ENCODE measurements at regions not wholly inside any gene's neighbourhood (a gene's known extent, or its start where the extent isn't known, plus 50 kb on each side); places are given as distances from the start of the nearest gene placed in this dataset.

DNA sequence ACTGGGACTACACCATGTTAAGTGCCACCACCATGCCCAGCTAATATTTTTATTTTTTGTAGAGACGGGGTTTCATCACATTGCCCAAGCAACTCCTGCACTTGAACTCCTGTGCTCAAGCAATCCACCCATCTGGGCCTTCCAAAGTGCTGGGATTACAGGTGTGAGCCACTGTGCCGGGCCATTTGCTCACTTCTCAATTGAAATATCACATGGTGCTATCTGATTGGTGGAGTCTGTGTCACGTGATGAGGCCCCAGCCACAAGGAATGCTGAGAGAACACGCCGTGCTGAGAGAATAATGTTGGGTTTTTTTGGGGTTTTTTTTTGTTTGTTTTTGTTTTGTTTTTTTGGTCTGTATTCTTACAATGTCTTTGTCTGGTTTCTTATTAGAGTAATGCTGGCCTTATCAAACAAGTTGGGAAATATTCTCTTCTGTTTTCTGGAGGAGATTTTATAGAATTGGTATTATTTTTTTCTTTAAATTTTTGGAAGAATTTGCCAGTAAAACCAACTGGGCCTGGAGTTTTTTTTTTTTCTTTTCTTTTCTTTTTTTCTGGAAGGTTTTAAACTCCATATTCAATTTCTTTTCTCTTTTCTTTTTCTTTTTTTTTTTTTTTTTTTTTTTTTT lies 183.2 kb upstream of the KCNG1 start:
- no TSS peak for BruUV-seq (replicated peaks)
- Histone ChIP-seq H4K20me1 (ENCODE audit: low read length) (no peaks in the 10 kb centered on the region), H3K4me2 (ENCODE audit: low read length) (no peak overlapping the region), H3K9ac (ENCODE audit: low read length) (no peak overlapping the region), H3K36me3 (ENCODE audit: low read depth, low read length) (no peaks in the 10 kb centered on the region), H3K4me1 (ENCODE audit: insufficient read depth, low read length) (no peaks in the 10 kb centered on the region), H3F3A (ENCODE audit: low read length, unreplicated experiment) (no peaks in the 10 kb centered on the region), H2AFZ (ENCODE audit: low read length) (no peak overlapping the region), H3K4me3 (ENCODE audit: low read length) (no peak overlapping the region), H3K9me2 (replicated peaks; ENCODE audit: low read length) (no peaks in the 10 kb centered on the region), H3K27me3 (ENCODE audit: low read length) (peaks cover 42% of the 10 kb centered on the region), H3K9me3 (ENCODE audit: low read length) (no peaks in the 10 kb centered on the region), H3K79me2 (ENCODE audit: low read length) (no peaks in the 10 kb centered on the region), H3K27ac (ENCODE audit: low read length) (no peak overlapping the region)
- CTCF ChIA-PET = no interaction called here
- POLR2A ChIA-PET (ENCODE audit: unreplicated experiment) = no interaction called here
- TF ChIP-seq, protein P1, sequence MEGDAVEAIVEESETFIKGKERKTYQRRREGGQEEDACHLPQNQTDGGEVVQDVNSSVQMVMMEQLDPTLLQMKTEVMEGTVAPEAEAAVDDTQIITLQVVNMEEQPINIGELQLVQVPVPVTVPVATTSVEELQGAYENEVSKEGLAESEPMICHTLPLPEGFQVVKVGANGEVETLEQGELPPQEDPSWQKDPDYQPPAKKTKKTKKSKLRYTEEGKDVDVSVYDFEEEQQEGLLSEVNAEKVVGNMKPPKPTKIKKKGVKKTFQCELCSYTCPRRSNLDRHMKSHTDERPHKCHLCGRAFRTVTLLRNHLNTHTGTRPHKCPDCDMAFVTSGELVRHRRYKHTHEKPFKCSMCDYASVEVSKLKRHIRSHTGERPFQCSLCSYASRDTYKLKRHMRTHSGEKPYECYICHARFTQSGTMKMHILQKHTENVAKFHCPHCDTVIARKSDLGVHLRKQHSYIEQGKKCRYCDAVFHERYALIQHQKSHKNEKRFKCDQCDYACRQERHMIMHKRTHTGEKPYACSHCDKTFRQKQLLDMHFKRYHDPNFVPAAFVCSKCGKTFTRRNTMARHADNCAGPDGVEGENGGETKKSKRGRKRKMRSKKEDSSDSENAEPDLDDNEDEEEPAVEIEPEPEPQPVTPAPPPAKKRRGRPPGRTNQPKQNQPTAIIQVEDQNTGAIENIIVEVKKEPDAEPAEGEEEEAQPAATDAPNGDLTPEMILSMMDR (conservative IDR thresholded peaks at IDR 0.05; ENCODE audit: low read depth, low read length) = no peak
- TF ChIP-seq EZH2 (IDR thresholded peaks at IDR 0.05; ENCODE audit: low read length, unreplicated experiment) (no peak), EZH2phosphoT487 (IDR thresholded peaks at IDR 0.05; ENCODE audit: borderline replicate concordance, low read length) (no peak)
- DNase-seq (no peak), ATAC-seq (no peak)
- intact Hi-C loops (cut with micrococcal nuclease) = no loop called here

DNA sequence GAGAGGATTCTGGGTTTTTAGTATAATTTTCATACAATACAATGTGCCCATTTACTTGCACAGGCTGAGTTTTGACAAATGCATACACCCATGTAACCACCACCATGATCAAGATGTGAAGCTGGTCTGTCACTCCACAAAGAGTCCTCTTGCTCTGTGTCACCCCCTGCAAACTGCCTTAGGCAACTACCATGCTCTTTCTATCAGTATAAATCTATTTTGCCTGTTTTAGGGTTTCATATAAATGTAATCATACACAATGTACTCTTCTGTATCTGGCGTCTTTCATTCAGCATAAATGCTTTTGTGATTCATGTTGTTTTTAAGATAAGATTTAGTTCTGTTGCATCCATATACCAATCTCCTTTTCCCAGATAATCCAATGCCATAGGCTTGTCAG lies 181.9 kb upstream of the KCNG1 start:
- H3F3A ChIP-seq (ENCODE audit: low read length, unreplicated experiment) = no peaks in the 10 kb centered on the region
- no peak overlapping the region for H3K9ac ChIP-seq (ENCODE audit: low read length)
- ChIA-PET CTCF (no interaction called here), POLR2A (ENCODE audit: unreplicated experiment) (no interaction called here)
- H3K9me3 ChIP-seq (ENCODE audit: low read length) = no peaks in the 10 kb centered on the region
- no peaks in the 10 kb centered on the region for H3K36me3 ChIP-seq (ENCODE audit: low read depth, low read length)
- H4K20me1 ChIP-seq (ENCODE audit: low read length) = no peaks in the 10 kb centered on the region
- H3K9me2 ChIP-seq (replicated peaks; ENCODE audit: low read length) = no peaks in the 10 kb centered on the region
- peaks cover 42% of the 10 kb centered on the region for H3K27me3 ChIP-seq (ENCODE audit: low read length)
- H3K4me3 ChIP-seq (ENCODE audit: low read length) = no peak overlapping the region
- H3K4me1 ChIP-seq (ENCODE audit: insufficient read depth, low read length) = no peaks in the 10 kb centered on the region
- H3K4me2 ChIP-seq (ENCODE audit: low read length) = no peak overlapping the region
- intact Hi-C loops (cut with micrococcal nuclease) = no loop called here
- TF ChIP-seq, protein P1 (conservative IDR thresholded peaks at IDR 0.05; ENCODE audit: low read depth, low read length) = no peak
- no peak for TF ChIP-seq EZH2 (IDR thresholded peaks at IDR 0.05; ENCODE audit: low read length, unreplicated experiment)
- TF ChIP-seq EZH2phosphoT487 (IDR thresholded peaks at IDR 0.05; ENCODE audit: borderline replicate concordance, low read length) = no peak
- no peaks in the 10 kb centered on the region for H3K79me2 ChIP-seq (ENCODE audit: low read length)
- no peak for ATAC-seq
- DNase-seq = no peak
- no TSS peak for BruUV-seq (replicated peaks)
- no peak overlapping the region for H2AFZ ChIP-seq (ENCODE audit: low read length)
- no peak overlapping the region for H3K27ac ChIP-seq (ENCODE audit: low read length)

DNA sequence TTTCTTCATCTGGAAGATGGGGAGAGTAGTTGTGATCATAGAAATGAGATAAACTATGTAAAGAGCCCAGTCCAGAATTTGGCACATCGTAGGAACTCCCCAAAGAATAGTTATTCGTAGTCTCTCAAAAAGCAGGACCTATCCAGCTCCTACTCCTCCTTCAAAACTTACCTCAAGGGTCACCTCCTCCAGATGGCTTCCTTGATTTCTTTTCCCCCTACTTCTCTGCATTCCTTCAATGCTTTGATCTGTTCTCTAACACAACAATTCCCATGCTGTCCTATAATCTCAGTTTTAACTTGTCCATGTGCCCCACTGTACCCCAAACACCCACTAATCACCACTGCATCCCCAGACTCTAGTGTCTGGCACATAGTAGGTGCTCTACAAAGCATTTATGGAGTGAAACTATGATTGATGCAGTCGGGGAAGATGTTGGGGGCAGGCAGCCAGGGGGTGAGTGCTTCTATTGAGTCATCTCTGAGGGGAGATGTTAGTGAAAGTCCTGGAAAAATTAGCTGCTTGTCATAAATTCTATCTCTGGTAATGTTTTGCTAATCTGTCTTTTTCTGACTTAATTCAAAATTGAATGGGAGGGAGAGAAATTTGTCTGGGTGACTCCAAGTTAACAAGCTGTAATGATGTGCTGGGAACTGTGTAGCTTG lies 181.3 kb upstream of the KCNG1 start:
- TF ChIP-seq, protein P1 (conservative IDR thresholded peaks at IDR 0.05; ENCODE audit: low read depth, low read length) = no peak
- TF ChIP-seq EZH2 (IDR thresholded peaks at IDR 0.05; ENCODE audit: low read length, unreplicated experiment) = no peak
- TF ChIP-seq EZH2phosphoT487 (IDR thresholded peaks at IDR 0.05; ENCODE audit: borderline replicate concordance, low read length) = no peak
- no peaks in the 10 kb centered on the region for H3K4me1 ChIP-seq (ENCODE audit: insufficient read depth, low read length)
- no peaks in the 10 kb centered on the region for H3K9me2 ChIP-seq (replicated peaks; ENCODE audit: low read length)
- H3K9ac ChIP-seq (ENCODE audit: low read length) = no peak overlapping the region
- no peak overlapping the region for H3K4me3 ChIP-seq (ENCODE audit: low read length)
- ChIA-PET CTCF (no interaction called here), POLR2A (ENCODE audit: unreplicated experiment) (no interaction called here)
- no TSS peak for BruUV-seq (replicated peaks)
- H3F3A ChIP-seq (ENCODE audit: low read length, unreplicated experiment) = no peaks in the 10 kb centered on the region
- peaks cover 37% of the 10 kb centered on the region for H3K27me3 ChIP-seq (ENCODE audit: low read length)
- no peaks in the 10 kb centered on the region for H3K79me2 ChIP-seq (ENCODE audit: low read length)
- no peak for DNase-seq
- no peak overlapping the region for H2AFZ ChIP-seq (ENCODE audit: low read length)
- no peak overlapping the region for H3K27ac ChIP-seq (ENCODE audit: low read length)
- H4K20me1 ChIP-seq (ENCODE audit: low read length) = no peaks in the 10 kb centered on the region
- intact Hi-C loops (cut with micrococcal nuclease) = no loop called here
- no peaks in the 10 kb centered on the region for H3K36me3 ChIP-seq (ENCODE audit: low read depth, low read length)
- no peak overlapping the region for H3K4me2 ChIP-seq (ENCODE audit: low read length)
- ATAC-seq = no peak
- H3K9me3 ChIP-seq (ENCODE audit: low read length) = no peaks in the 10 kb centered on the region

All from PC-3 (cell line).